ENCODE measurements at regions not wholly inside any gene's neighbourhood (a gene's known extent, or its start where the extent isn't known, plus 50 kb on each side); places are given as distances from the start of the nearest gene placed in this dataset.

- Histone ChIP-seq H3K4me3 (no peak overlapping the region), H3K27ac (no peak overlapping the region), H3K27me3 (no peaks in the 10 kb centered on the region), H3K36me3 (no peaks in the 10 kb centered on the region), H3K9me3 (no peaks in the 10 kb centered on the region), H3K4me1 (no peaks in the 10 kb centered on the region)
- 91 to 100% methylated on average over 1 of the region's 1 CpG for WGBS, 2 donors (ENCODE audit: low coverage in 1 of 2)
- TF ChIP-seq POLR2AphosphoS5 (IDR thresholded peaks at IDR 0.05) (no peak), CTCF (IDR thresholded peaks at IDR 0.05) (no peak), EP300 (IDR thresholded peaks at IDR 0.05) (no peak), POLR2A (IDR thresholded peaks at IDR 0.05) (no peak)
- ATAC-seq: no peak
These were observed 733.6 kb upstream of the ZEB2 start for GRCh38 chr2:145253492-145253891.

- 61 to 71% methylated on average over 4 of the region's 4 CpGs for WGBS, 2 donors (ENCODE audit: low coverage in 1 of 2)
- no peak for ATAC-seq
These were observed 725.5 kb upstream of the ZEB2 start for GRCh38 chr2:145245268-145245870.

GRCh38 chr2:145235312-145235711, 715.4 kb upstream of the ZEB2 start:
- TF ChIP-seq POLR2A (IDR thresholded peaks at IDR 0.05) (no peak), POLR2AphosphoS5 (IDR thresholded peaks at IDR 0.05) (no peak), EP300 (IDR thresholded peaks at IDR 0.05) (no peak), CTCF (IDR thresholded peaks at IDR 0.05) (no peak)
- H3K4me3 ChIP-seq: no peak overlapping the region
- H3K4me1 ChIP-seq: no peaks in the 10 kb centered on the region
- ATAC-seq: no peak
- H3K36me3 ChIP-seq: no peaks in the 10 kb centered on the region
- WGBS, 2 donors (ENCODE audit: low coverage in 1 of 2): 83 to 100% methylated on average over 1 to 2 of the region's 2 CpGs
- no peaks in the 10 kb centered on the region for H3K27me3 ChIP-seq
- H3K27ac ChIP-seq: no peak overlapping the region
- no peaks in the 10 kb centered on the region for H3K9me3 ChIP-seq

More at GRCh38 chr2:145245268-145245870, 725.5 kb upstream of the ZEB2 start:
- Histone ChIP-seq H3K36me3 (no peaks in the 10 kb centered on the region), H3K4me1 (no peaks in the 10 kb centered on the region), H3K27me3 (no peaks in the 10 kb centered on the region), H3K9me3 (no peaks in the 10 kb centered on the region), H3K4me3 (no peak overlapping the region), H3K27ac (no peak overlapping the region)
- TF ChIP-seq POLR2AphosphoS5 (IDR thresholded peaks at IDR 0.05) (no peak), EP300 (IDR thresholded peaks at IDR 0.05) (no peak), POLR2A (IDR thresholded peaks at IDR 0.05) (no peak), CTCF (IDR thresholded peaks at IDR 0.05) (no peak)

- no peak for TF ChIP-seq EP300 (IDR thresholded peaks at IDR 0.05)
- no peak for TF ChIP-seq POLR2A (IDR thresholded peaks at IDR 0.05)
- WGBS, 2 donors (ENCODE audit: low coverage in 1 of 2): 39 to 69% methylated on average over 2 to 3 of the region's 3 CpGs
- Histone ChIP-seq H3K27ac (no peak overlapping the region), H3K4me1 (no peaks in the 10 kb centered on the region), H3K27me3 (no peaks in the 10 kb centered on the region), H3K4me3 (no peak overlapping the region), H3K36me3 (no peaks in the 10 kb centered on the region), H3K9me3 (no peaks in the 10 kb centered on the region)
- no peak for ATAC-seq
These were observed 710.6 kb upstream of the ZEB2 start for GRCh38 chr2:145230546-145230945.

- no peak for ATAC-seq
- Histone ChIP-seq H3K4me3 (no peak overlapping the region), H3K9me3 (no peaks in the 10 kb centered on the region), H3K36me3 (no peaks in the 10 kb centered on the region), H3K27ac (no peak overlapping the region), H3K4me1 (no peaks in the 10 kb centered on the region), H3K27me3 (no peaks in the 10 kb centered on the region)
- 67 to 88% methylated on average over 5 of the region's 5 CpGs for WGBS, 2 donors (ENCODE audit: low coverage in 1 of 2)
- TF ChIP-seq EP300 (IDR thresholded peaks at IDR 0.05): no peak
- TF ChIP-seq CTCF (IDR thresholded peaks at IDR 0.05): no peak
These were observed 708.6 kb upstream of the ZEB2 start for GRCh38 chr2:145228506-145228905.
